Mesenchymal stem cell (in vitro differentiated cells and primary cell): ENCODE measurements at regions not wholly inside any gene's neighbourhood (a gene's known extent, or its start where the extent isn't known, plus 50 kb on each side); places are given as distances from the start of the nearest gene placed in this dataset.
"Not testable (repeated sequence)": the region's sequence is repeated elsewhere in the genome, so short reads cannot be mapped to it uniquely, and the experiment has no call there.

Source experiments
- DNase-seq: peaks from one replicate; pipeline ENCODE4 v3.0.0-alpha.2; 2013
- H2AFZ ChIP-seq: one replicate; pipeline ENCODE4 v1.6.1; 2013; ENCODE audit warnings: low read depth, mild to moderate bottlenecking, control low read depth, inconsistent platforms, low read length, moderate library complexity
- H2AK5ac ChIP-seq: 2 replicates; pipeline ENCODE4 v1.6.1; 2013; ENCODE audit warnings: low read length, moderate library complexity, mild to moderate bottlenecking, inconsistent platforms; ENCODE audit not compliant: severe bottlenecking
- H2BK120ac ChIP-seq: one replicate; pipeline ENCODE4 v1.6.1; 2013; ENCODE audit warnings: low read depth, mild to moderate bottlenecking, inconsistent platforms, low read length, moderate library complexity
- H2BK12ac ChIP-seq, 2 experiments: one replicate each; pipeline ENCODE4 v1.6.1; 2013; ENCODE audit warnings: inconsistent platforms in 2 of 2, low read length in 2 of 2, mild to moderate bottlenecking in 2 of 2, moderate library complexity in 2 of 2, control low read depth in 1 of 2
- H2BK15ac ChIP-seq: one replicate; pipeline ENCODE4 v1.6.1; 2013; ENCODE audit warnings: mild to moderate bottlenecking, low read depth, inconsistent platforms; ENCODE audit not compliant: poor library complexity, severe bottlenecking
- H2BK5ac ChIP-seq: 2 replicates; pipeline ENCODE4 v1.6.1; 2013; ENCODE audit warnings: low read depth, mild to moderate bottlenecking, low read length, control low read depth, inconsistent platforms; ENCODE audit not compliant: poor library complexity, severe bottlenecking
- H3K14ac ChIP-seq, 2 experiments: one replicate each; pipeline ENCODE4 v1.6.1; 2013; ENCODE audit warnings: inconsistent platforms in 2 of 2, low read length in 2 of 2, control low read depth in 1 of 2, mild to moderate bottlenecking in 1 of 2, moderate library complexity in 1 of 2
- H3K18ac ChIP-seq, 2 experiments: one replicate each; pipeline ENCODE4 v1.6.1; 2013; ENCODE audit warnings: inconsistent platforms in 2 of 2, low read length in 2 of 2, control low read depth in 1 of 2, low read depth in 1 of 2, mild to moderate bottlenecking in 1 of 2
- H3K23ac ChIP-seq, 2 experiments: one replicate each; pipeline ENCODE4 v1.6.1; 2013; ENCODE audit warnings: inconsistent platforms in 2 of 2, low read length in 2 of 2, mild to moderate bottlenecking in 2 of 2, moderate library complexity in 2 of 2, control low read depth in 1 of 2
- H3K27ac ChIP-seq: 2 replicates; pipeline ENCODE4 v1.5.1; 2013; ENCODE audit warnings: mild to moderate bottlenecking, moderate library complexity, low read length, control low read depth, inconsistent platforms; ENCODE audit not compliant: poor library complexity, severe bottlenecking
- H3K27me3 ChIP-seq, 2 experiments: 2 replicates each; pipeline versions ENCODE4 v1.6.1 to v1.7.0; 2013; ENCODE audit warnings: low read length in 2 of 2, mild to moderate bottlenecking in 2 of 2, moderate library complexity in 2 of 2, control low read depth in 1 of 2, inconsistent platforms in 1 of 2; ENCODE audit not compliant: control insufficient read depth in 1 of 2, insufficient read depth in 1 of 2
- H3K36me3 ChIP-seq, 2 experiments: 2 replicates each; pipeline versions ENCODE4 v1.6.1 to v1.7.0; 2013; ENCODE audit warnings: low read length in 2 of 2, control low read depth in 1 of 2, inconsistent platforms in 1 of 2, low read depth in 1 of 2, mild to moderate bottlenecking in 1 of 2; ENCODE audit not compliant: insufficient read depth in 2 of 2, control insufficient read depth in 1 of 2
- H3K4ac ChIP-seq, 2 experiments: one replicate each; pipeline ENCODE4 v1.6.1; 2013; ENCODE audit warnings: inconsistent platforms in 2 of 2, low read length in 2 of 2, mild to moderate bottlenecking in 2 of 2, moderate library complexity in 2 of 2, control low read depth in 1 of 2, low read depth in 1 of 2
- H3K4me1 ChIP-seq: 2 replicates; pipeline ENCODE4 v1.6.1; 2013; ENCODE audit warnings: low read depth, low read length, control low read depth; ENCODE audit not compliant: control insufficient read depth, insufficient read depth
- H3K4me2 ChIP-seq: 2 replicates; pipeline ENCODE4 v1.6.1; 2013; ENCODE audit warnings: low read length, mild to moderate bottlenecking, inconsistent platforms; ENCODE audit not compliant: poor library complexity, severe bottlenecking
- H3K4me3 ChIP-seq, 2 experiments: 2 replicates each; pipeline versions ENCODE4 v1.5.1 to v1.7.0; 2013; ENCODE audit warnings: low read length in 2 of 2, mild to moderate bottlenecking in 2 of 2, control low read depth in 1 of 2, low read depth in 1 of 2; ENCODE audit not compliant: insufficient read depth in 1 of 2
- H3K79me1 ChIP-seq: replicated peaks from 2 replicates; pipeline ENCODE4 v1.6.1; 2013; ENCODE audit warnings: mild to moderate bottlenecking, control low read depth, low read length, inconsistent platforms; ENCODE audit not compliant: poor library complexity, severe bottlenecking
- H3K9ac ChIP-seq: 2 replicates; pipeline ENCODE4 v1.7.0; 2013; ENCODE audit warnings: mild to moderate bottlenecking, low read length, moderate library complexity
- H3K9me3 ChIP-seq: 2 replicates; pipeline ENCODE4 v1.7.0; 2013; ENCODE audit warnings: mild to moderate bottlenecking, low read length; ENCODE audit not compliant: control insufficient read depth
- H4K8ac ChIP-seq: one replicate; pipeline ENCODE4 v1.6.1; 2013; ENCODE audit warnings: inconsistent platforms, mild to moderate bottlenecking, low read length, moderate library complexity
- H4K91ac ChIP-seq: one replicate; pipeline ENCODE4 v1.6.1; 2013; ENCODE audit warnings: mild to moderate bottlenecking, low read length, inconsistent platforms
- WGBS: methylation state at CpG from one replicate; pipeline ENCODE4 v1.1.7; 2013; ENCODE audit warnings: mixed read lengths; 5-methylcytosine and 5-hydroxymethylcytosine counted together

GRCh38 chr17:21495281-21495680 lies 119.1 kb downstream of the KCNJ12 start:
- Histone ChIP-seq H3K79me1 (no peaks in the 10 kb centered on the region), H4K91ac (no peak overlapping the region), H3K9ac (no peak overlapping the region), H2AFZ (no peak overlapping the region), H2BK15ac (no peak overlapping the region), H2BK120ac (no peak overlapping the region), H3K18ac (no peak overlapping the region), H3K27me3 (peaks cover 20 to 58% of the 10 kb centered on the region in 2 experiments), H3K9me3 (no peaks in the 10 kb centered on the region), H3K4me3 (no peak overlapping the region), H2BK12ac (no peak overlapping the region), H3K27ac (no peak overlapping the region), H3K23ac (no peak overlapping the region), H4K8ac (no peak overlapping the region), H3K4ac (no peak overlapping the region), H2AK5ac (no peak overlapping the region), H3K14ac (no peak overlapping the region), H3K4me2 (no peak overlapping the region), H3K4me1 (no peaks in the 10 kb centered on the region), H2BK5ac (no peak overlapping the region), H3K36me3 (no peaks in the 10 kb centered on the region)
- DNase-seq = no peak
- WGBS = 81% methylated on average over 8 of the region's 8 CpGs

- Histone ChIP-seq H3K14ac (no peak overlapping the region), H2BK15ac (no peak overlapping the region), H3K4me3 (no peak overlapping the region), H3K18ac (no peak overlapping the region), H3K9ac (no peak overlapping the region), H3K27ac (no peak overlapping the region), H3K4me1 (no peaks in the 10 kb centered on the region), H3K4ac (no peak overlapping the region), H3K27me3 (peaks cover 35 to 60% of the 10 kb centered on the region in 2 experiments), H4K91ac (no peak overlapping the region), H2AFZ (no peak overlapping the region), H2BK5ac (no peak overlapping the region), H3K23ac (no peak overlapping the region), H2BK12ac (no peak overlapping the region), H3K4me2 (no peak overlapping the region), H3K36me3 (no peaks in the 10 kb centered on the region), H2AK5ac (no peak overlapping the region), H3K9me3 (no peaks in the 10 kb centered on the region), H3K79me1 (no peaks in the 10 kb centered on the region), H4K8ac (no peak overlapping the region), H2BK120ac (no peak overlapping the region)
- 58% methylated on average over 5 of the region's 5 CpGs for WGBS
- no peak for DNase-seq
Observed at GRCh38 chr17:21500064-21500463, 123.9 kb downstream of the KCNJ12 start.

- 83% methylated on average over 14 of the region's 15 CpGs for WGBS
- H3K27ac ChIP-seq, H3K4me3 ChIP-seq, H3K36me3 ChIP-seq, H3K18ac ChIP-seq, H3K4me2 ChIP-seq, H4K91ac ChIP-seq, H3K4ac ChIP-seq, H2AK5ac ChIP-seq, H3K79me1 ChIP-seq, H2BK12ac ChIP-seq, H2AFZ ChIP-seq, H2BK15ac ChIP-seq, H3K4me1 ChIP-seq, H3K14ac ChIP-seq, H3K9me3 ChIP-seq, H3K23ac ChIP-seq, H2BK120ac ChIP-seq, H4K8ac ChIP-seq, H3K9ac ChIP-seq, H2BK5ac ChIP-seq, DNase-seq: not testable (repeated sequence)
- H3K27me3 ChIP-seq = peaks cover 39 to 49% of the 10 kb centered on the region in 2 experiments
Observed at GRCh38 chr17:21501927-21502700, 126.0 kb downstream of the KCNJ12 start.

- H2BK12ac ChIP-seq = no peak overlapping the region
- H3K27me3 ChIP-seq = peaks cover 41 to 52% of the 10 kb centered on the region in 2 experiments
- no peaks in the 10 kb centered on the region for H3K79me1 ChIP-seq
- H3K27ac ChIP-seq = no peak overlapping the region
- H2AFZ ChIP-seq = no peak overlapping the region
- no peaks in the 10 kb centered on the region for H3K9me3 ChIP-seq
- H4K91ac ChIP-seq = no peak overlapping the region
- H3K23ac ChIP-seq = no peak overlapping the region
- H3K9ac ChIP-seq = no peak overlapping the region
- H3K4me2 ChIP-seq = no peak overlapping the region
- H4K8ac ChIP-seq = no peak overlapping the region
- H2BK120ac ChIP-seq = no peak overlapping the region
- no peak for DNase-seq
- H3K14ac ChIP-seq = no peak overlapping the region
- no peak overlapping the region for H3K18ac ChIP-seq
- no peaks in the 10 kb centered on the region for H3K4me1 ChIP-seq
- no peak overlapping the region for H2BK15ac ChIP-seq
- H3K4ac ChIP-seq = no peak overlapping the region
- WGBS = 88% methylated on average over 37 of the region's 37 CpGs
- no peak overlapping the region for H3K4me3 ChIP-seq
- H2BK5ac ChIP-seq = no peak overlapping the region
- H3K36me3 ChIP-seq = no peaks in the 10 kb centered on the region
- H2AK5ac ChIP-seq = no peak overlapping the region
Observed at GRCh38 chr17:21505819-21506815, 130.0 kb downstream of the KCNJ12 start.
